HL-60 (cell line): ENCODE measurements at regions not wholly inside any gene's neighbourhood (a gene's known extent, or its start where the extent isn't known, plus 50 kb on each side); places are given as distances from the start of the nearest gene placed in this dataset.

Experiments
- DNase-seq, 2 experiments: peaks; one replicate each; pipeline ENCODE4 v3.0.0-alpha.2; 2010 to 2020; ENCODE audit warnings: low read depth in 1 of 2, low spot score in 1 of 2
- H3K27ac ChIP-seq: fragments of 250-450 bp; sonication (Bioruptor Pico); replicated peaks from 2 replicates; pipeline ENCODE4 v1.5.1; 2020; ENCODE audit warnings: mild to moderate bottlenecking, moderate library complexity
- H3K27me3 ChIP-seq: fragments of 250-450 bp; sonication (Bioruptor Pico); 2 replicates; pipeline ENCODE4 v1.5.1; 2021; ENCODE audit warnings: mild to moderate bottlenecking, moderate library complexity; ENCODE audit not compliant: insufficient read depth, poor library complexity, severe bottlenecking
- H3K4me3 ChIP-seq: replicated peaks from 2 replicates; pipeline ENCODE4 v1.5.1; 2011; ENCODE audit warnings: mild to moderate bottlenecking, control low read depth, low read length; ENCODE audit not compliant: insufficient read depth
- GABPA ChIP-seq: IDR thresholded peaks from 2 replicates; pipeline ENCODE4 v1.6.1; 2012; ENCODE audit warnings: low read depth
- POLR2AphosphoS5 ChIP-seq: IDR thresholded peaks from 2 replicates; pipeline ENCODE4 v1.6.1; 2012; ENCODE audit warnings: low read depth
- SPI1 ChIP-seq: IDR thresholded peaks from 2 replicates; pipeline ENCODE4 v1.6.1; 2012; ENCODE audit warnings: low read depth, mild to moderate bottlenecking, borderline replicate concordance
- TF ChIP-seq, protein P1 (sequence below): IDR thresholded peaks from one replicate; pipeline ENCODE4 v1.5.1; 2011; ENCODE audit warnings: low read length, control low read depth, inconsistent platforms; ENCODE audit not compliant: insufficient read depth
- TF ChIP-seq, protein P2 (sequence below): IDR thresholded peaks from 2 replicates; pipeline ENCODE4 v1.6.1; 2012; ENCODE audit warnings: low read depth; ENCODE audit not compliant: insufficient replicate concordance

DNA sequence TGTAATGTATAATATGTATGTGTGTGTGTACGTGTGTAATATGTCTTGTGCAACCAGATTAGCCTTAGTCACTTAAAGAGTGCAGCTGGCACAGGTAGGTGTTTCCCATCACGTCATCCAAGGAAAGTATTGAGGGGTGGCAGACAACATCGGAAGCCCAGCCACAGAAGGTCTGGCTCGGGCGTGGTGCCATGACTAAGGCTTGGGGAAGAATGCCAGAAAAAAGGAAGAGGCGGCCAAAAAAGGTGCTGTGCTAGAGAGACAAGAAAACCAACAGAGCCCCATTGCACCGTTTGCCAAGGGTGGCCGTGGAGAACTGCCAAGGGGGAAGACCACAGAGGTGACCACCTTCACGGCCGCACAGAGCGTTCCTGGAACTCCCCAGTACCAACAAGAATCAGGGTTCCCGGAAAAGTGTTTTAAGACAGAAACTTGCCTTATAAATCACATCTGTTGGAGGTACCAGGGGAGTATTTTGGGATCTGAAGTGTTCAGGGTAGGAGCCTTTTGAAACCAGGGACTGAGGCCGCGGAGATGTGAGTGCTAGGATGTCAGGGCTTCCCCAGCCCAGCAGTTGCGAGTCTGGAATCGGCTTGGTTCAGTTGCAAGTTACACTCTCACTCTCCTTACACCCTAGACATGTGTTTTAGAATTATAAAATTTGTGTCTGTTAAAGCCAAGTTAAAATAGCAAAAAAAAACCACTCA lies 131.2 kb upstream of the DYRK2 start:
- no peak overlapping the region for H3K4me3 ChIP-seq
- DNase-seq, result no peak
- no peak overlapping the region for H3K27ac ChIP-seq
- TF ChIP-seq POLR2AphosphoS5 (no peak), GABPA (no peak), SPI1 (no peak)
- TF ChIP-seq, protein P1, sequence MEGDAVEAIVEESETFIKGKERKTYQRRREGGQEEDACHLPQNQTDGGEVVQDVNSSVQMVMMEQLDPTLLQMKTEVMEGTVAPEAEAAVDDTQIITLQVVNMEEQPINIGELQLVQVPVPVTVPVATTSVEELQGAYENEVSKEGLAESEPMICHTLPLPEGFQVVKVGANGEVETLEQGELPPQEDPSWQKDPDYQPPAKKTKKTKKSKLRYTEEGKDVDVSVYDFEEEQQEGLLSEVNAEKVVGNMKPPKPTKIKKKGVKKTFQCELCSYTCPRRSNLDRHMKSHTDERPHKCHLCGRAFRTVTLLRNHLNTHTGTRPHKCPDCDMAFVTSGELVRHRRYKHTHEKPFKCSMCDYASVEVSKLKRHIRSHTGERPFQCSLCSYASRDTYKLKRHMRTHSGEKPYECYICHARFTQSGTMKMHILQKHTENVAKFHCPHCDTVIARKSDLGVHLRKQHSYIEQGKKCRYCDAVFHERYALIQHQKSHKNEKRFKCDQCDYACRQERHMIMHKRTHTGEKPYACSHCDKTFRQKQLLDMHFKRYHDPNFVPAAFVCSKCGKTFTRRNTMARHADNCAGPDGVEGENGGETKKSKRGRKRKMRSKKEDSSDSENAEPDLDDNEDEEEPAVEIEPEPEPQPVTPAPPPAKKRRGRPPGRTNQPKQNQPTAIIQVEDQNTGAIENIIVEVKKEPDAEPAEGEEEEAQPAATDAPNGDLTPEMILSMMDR, result no peak
- TF ChIP-seq, protein P2, sequence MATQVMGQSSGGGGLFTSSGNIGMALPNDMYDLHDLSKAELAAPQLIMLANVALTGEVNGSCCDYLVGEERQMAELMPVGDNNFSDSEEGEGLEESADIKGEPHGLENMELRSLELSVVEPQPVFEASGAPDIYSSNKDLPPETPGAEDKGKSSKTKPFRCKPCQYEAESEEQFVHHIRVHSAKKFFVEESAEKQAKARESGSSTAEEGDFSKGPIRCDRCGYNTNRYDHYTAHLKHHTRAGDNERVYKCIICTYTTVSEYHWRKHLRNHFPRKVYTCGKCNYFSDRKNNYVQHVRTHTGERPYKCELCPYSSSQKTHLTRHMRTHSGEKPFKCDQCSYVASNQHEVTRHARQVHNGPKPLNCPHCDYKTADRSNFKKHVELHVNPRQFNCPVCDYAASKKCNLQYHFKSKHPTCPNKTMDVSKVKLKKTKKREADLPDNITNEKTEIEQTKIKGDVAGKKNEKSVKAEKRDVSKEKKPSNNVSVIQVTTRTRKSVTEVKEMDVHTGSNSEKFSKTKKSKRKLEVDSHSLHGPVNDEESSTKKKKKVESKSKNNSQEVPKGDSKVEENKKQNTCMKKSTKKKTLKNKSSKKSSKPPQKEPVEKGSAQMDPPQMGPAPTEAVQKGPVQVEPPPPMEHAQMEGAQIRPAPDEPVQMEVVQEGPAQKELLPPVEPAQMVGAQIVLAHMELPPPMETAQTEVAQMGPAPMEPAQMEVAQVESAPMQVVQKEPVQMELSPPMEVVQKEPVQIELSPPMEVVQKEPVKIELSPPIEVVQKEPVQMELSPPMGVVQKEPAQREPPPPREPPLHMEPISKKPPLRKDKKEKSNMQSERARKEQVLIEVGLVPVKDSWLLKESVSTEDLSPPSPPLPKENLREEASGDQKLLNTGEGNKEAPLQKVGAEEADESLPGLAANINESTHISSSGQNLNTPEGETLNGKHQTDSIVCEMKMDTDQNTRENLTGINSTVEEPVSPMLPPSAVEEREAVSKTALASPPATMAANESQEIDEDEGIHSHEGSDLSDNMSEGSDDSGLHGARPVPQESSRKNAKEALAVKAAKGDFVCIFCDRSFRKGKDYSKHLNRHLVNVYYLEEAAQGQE, result no peak
- peaks cover 7% of the 10 kb centered on the region for H3K27me3 ChIP-seq

DNA sequence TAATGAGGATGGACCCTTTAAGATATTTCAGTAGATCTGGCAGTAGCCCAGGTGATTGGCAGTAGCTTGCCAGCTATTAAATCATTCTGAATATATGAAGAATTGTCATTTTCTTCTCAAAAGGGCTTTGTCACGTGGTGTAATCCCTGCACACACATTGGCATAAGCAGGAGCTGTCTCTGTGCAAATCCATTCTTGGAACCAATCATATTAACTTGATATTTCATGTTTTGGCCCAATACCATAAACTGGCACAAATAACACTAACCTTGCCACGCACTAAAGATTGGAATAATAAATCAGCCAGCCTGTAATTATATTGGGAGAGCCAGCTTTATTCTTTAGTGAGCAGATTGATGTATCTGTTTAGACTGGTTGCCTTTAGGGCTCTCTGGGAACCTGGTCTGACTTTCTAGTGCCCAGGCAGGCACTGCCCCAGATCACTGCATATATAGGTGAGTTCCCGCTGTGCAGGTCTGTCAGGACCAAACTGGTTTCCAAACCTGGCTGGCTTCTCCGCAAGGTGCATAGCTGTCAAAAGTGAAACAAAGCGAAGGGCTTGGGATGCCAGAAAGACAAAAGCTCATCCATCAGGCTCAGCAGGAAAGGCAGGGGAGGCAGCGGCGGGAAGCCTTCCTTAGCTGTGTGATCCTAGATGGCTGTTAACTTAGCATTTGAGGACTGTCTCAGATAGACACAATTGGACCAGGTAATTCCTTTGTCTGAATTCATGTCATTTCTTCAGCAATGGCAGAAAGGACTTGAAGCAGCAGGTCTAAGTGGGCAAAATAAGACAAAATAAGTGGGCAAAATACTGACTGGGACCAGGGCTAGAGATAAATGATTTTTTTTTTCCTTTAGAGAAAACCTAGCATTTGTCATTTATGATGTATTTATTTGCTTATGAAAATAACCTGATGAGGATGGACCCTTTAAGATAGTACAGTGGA lies 128.8 kb upstream of the DYRK2 start:
- Histone ChIP-seq H3K27ac (no peak overlapping the region), H3K27me3 (peaks cover 8% of the 10 kb centered on the region), H3K4me3 (no peak overlapping the region)
- TF ChIP-seq GABPA (no peak), SPI1 (no peak), POLR2AphosphoS5 (no peak)
- TF ChIP-seq, protein P1, result no peak
- TF ChIP-seq, protein P2, result no peak
- no peak for DNase-seq

DNA sequence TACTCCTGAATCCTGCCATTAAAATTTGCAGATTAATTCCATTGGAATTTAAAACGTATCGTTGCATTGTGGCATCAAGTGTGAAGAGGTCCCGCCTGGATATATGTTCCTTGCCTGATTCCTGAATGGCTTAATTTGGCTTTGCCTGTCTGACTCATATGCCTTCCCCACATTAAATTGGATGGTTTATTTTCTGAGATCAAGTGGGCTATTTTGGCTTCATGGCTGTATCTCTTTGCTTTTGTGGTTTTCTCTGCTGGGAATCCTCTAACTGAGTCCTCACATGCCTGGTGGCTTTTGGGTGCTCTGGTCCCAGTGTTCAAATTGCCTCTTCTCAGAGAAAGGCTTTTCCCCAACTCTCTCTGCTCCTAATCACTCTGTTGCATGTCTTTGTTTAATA lies 127.9 kb upstream of the DYRK2 start:
- no peak overlapping the region for H3K27ac ChIP-seq
- no peak for DNase-seq
- peaks cover 6% of the 10 kb centered on the region for H3K27me3 ChIP-seq
- H3K4me3 ChIP-seq, result no peak overlapping the region
- no peak for TF ChIP-seq SPI1
- TF ChIP-seq, protein P2, result no peak
- TF ChIP-seq, protein P1, result no peak
- no peak for TF ChIP-seq GABPA
